GM12878 (cell line): ENCODE measurements at regions not wholly inside any gene's neighbourhood (a gene's known extent, or its start where the extent isn't known, plus 50 kb on each side); places are given as distances from the start of the nearest gene placed in this dataset.

ENCODE experiments used
- ATAC-seq: fragments of 200-7000 bp; cut with Tn5 transposase; 3 replicates; pipeline ENCODE4 v1.9.1; 2020; ENCODE audit warnings: mild to moderate bottlenecking, moderate library complexity
- BruUV-seq: library from RNA; stranded (reverse); fragments of 400-500 nt; replicated peaks from 2 replicates; lab custom pipeline; 2021; lab: Mats Ljungman, UMichigan
- CTCF ChIA-PET: fragments of 300-600 bp; sonication (Branson Sonifier 250); formaldehyde crosslinking; extraction: SDS; loops from one replicate; lab custom pipeline; 2021; ENCODE audit warnings: inconsistent platforms; lab: Yijun Ruan, JAX
- POLR2A ChIA-PET: fragments of 350-600 bp; formaldehyde crosslinking; extraction: SDS; loops from one replicate; lab custom pipeline; 2021; ENCODE audit warnings: inconsistent platforms; lab: Charles Lee
- RAD21 ChIA-PET: fragments of 300-600 bp; sonication (Branson Sonifier 250); formaldehyde crosslinking; loops from one replicate; lab custom pipeline; 2023; ENCODE audit warnings: antibody characterized with exemption; ENCODE audit not compliant: unreplicated experiment; lab: Charles Lee
- SMC1A ChIA-PET: fragments of 300-600 bp; sonication (Branson Sonifier 250); formaldehyde crosslinking; loops from one replicate; lab custom pipeline; 2023; ENCODE audit not compliant: unreplicated experiment, uncharacterized antibody; lab: Charles Lee
- DNase-seq: peaks from one replicate; pipeline ENCODE4 v3.0.0-alpha.2; 2011; ENCODE audit warnings: low read depth, low spot score
- FAIRE-seq: peaks from 3 replicates; lab custom pipeline; 2011; peaks lifted over from hg19 to GRCh38; lab: Jason Lieb, UNC
- H2AFZ ChIP-seq: 2 replicates; pipeline ENCODE4 v1.6.0; 2011; ENCODE audit warnings: low read depth, low read length, control low read depth; ENCODE audit not compliant: control insufficient read depth
- H3K27ac ChIP-seq: 2 replicates; pipeline ENCODE4 v1.5.1; 2011; ENCODE audit warnings: control low read depth; ENCODE audit not compliant: control insufficient read depth, insufficient read depth
- H3K27me3 ChIP-seq, 2 experiments: replicated peaks in 1 of 2; 2 replicates each; pipeline versions ENCODE4 v1.6.0 to v1.6.1; 2011; ENCODE audit warnings: low read length in 1 of 2; ENCODE audit not compliant: control insufficient read depth in 2 of 2, insufficient read depth in 2 of 2
- H3K36me3 ChIP-seq, 2 experiments: 2 replicates each; pipeline ENCODE4 v1.5.1; 2011; ENCODE audit warnings: low read length in 1 of 2; ENCODE audit not compliant: control insufficient read depth in 2 of 2, insufficient read depth in 2 of 2
- H3K4me1 ChIP-seq: 2 replicates; pipeline ENCODE4 v1.6.1; 2011; ENCODE audit warnings: mild to moderate bottlenecking, low read length, moderate library complexity, mixed read lengths; ENCODE audit not compliant: control insufficient read depth, insufficient read depth
- H3K4me2 ChIP-seq: 2 replicates; pipeline ENCODE4 v1.6.0; 2011; ENCODE audit warnings: control low read depth; ENCODE audit not compliant: control insufficient read depth, insufficient read depth
- H3K4me3 ChIP-seq: fragments of 200-600 bp; sonication (generic); 2 replicates; pipeline ENCODE4 v1.5.1; 2016
- H3K79me2 ChIP-seq: 2 replicates; pipeline ENCODE4 v1.6.0; 2011; ENCODE audit warnings: low read length; ENCODE audit not compliant: control insufficient read depth, insufficient read depth
- H3K9ac ChIP-seq: 2 replicates; pipeline ENCODE4 v1.8.0; 2011; ENCODE audit warnings: low read length, control low read depth, mixed read lengths; ENCODE audit not compliant: control insufficient read depth, insufficient read depth
- H3K9me3 ChIP-seq: replicated peaks from 3 replicates; pipeline ENCODE4 v1.5.1; 2011; ENCODE audit warnings: mild to moderate bottlenecking, low read length; ENCODE audit not compliant: control insufficient read depth, insufficient read depth
- H4K20me1 ChIP-seq: 2 replicates; pipeline ENCODE4 v1.6.0; 2011; ENCODE audit not compliant: control insufficient read depth, insufficient read depth
- CBX5 ChIP-seq: sonication (generic); IDR thresholded peaks from 2 replicates; pipeline ENCODE4 v1.6.1; 2016; ENCODE audit warnings: low read depth, moderate library complexity, mild to moderate bottlenecking, inconsistent platforms
- EP300 ChIP-seq, 2 experiments: fragments of 150-350 bp in 1 of 2; IDR thresholded peaks; 2 replicates each; pipeline ENCODE4 v1.6.1; 2011 to 2012; ENCODE audit warnings: low read depth in 2 of 2, low read length in 2 of 2, borderline replicate concordance in 1 of 2, improper control_type of control experiment in 1 of 2, inconsistent platforms in 1 of 2; ENCODE audit not compliant: control insufficient read depth in 1 of 2
- KDM1A ChIP-seq: fragments of 200-600 bp; sonication (generic); IDR thresholded peaks from 2 replicates; pipeline ENCODE4 v1.6.1; 2016; ENCODE audit warnings: borderline replicate concordance
- NFXL1 ChIP-seq: fragments of 450-650 bp; IDR thresholded peaks from 2 replicates; pipeline ENCODE4 v1.6.1; 2017; ENCODE audit warnings: antibody characterized with exemption, mild to moderate bottlenecking, borderline replicate concordance
- SP1 ChIP-seq: IDR thresholded peaks from one replicate; pipeline ENCODE4 v1.6.1; 2011; ENCODE audit warnings: low read depth, low read length
- ZBED1 ChIP-seq: IDR thresholded peaks from 2 replicates; pipeline ENCODE4 v1.6.1; 2016; ENCODE audit warnings: borderline replicate concordance
- WGBS: methylation state at CpG from one replicate; pipeline ENCODE4 v1.1.6; 2016; ENCODE audit warnings: low lambda C conversion rate; ENCODE audit not compliant: insufficient replicate concordance, insufficient coverage; ENCODE audit errors: missing lambda C conversion rate; 5-methylcytosine and 5-hydroxymethylcytosine counted together
- in situ Hi-C: fragments of 300-500 bp; cut with MboI; formaldehyde crosslinking; loops from 9 replicates; pipeline ENCODE4 v1.14.3; 2018; ENCODE audit warnings: mixed read lengths
- intact Hi-C: fragments of 100-400 bp; cut with micrococcal nuclease; formaldehyde crosslinking; loops from one replicate; pipeline ENCODE4 v1.14.2; 2022; ENCODE audit not compliant: unreplicated experiment
- TF ChIP-seq, protein P1 (sequence below): IDR thresholded peaks from 2 replicates; pipeline ENCODE4 v1.6.1; 2012; ENCODE audit warnings: low read length, inconsistent platforms
- TF ChIP-seq, protein P2 (sequence below): fragments of 450-650 bp; IDR thresholded peaks from 2 replicates; pipeline ENCODE4 v1.6.1; 2017; ENCODE audit warnings: low read depth, mild to moderate bottlenecking, moderate library complexity
- TF ChIP-seq, protein P3 (sequence below): IDR thresholded peaks from 2 replicates; pipeline ENCODE4 v1.6.1; 2012; ENCODE audit warnings: low read depth, low read length, improper control_type of control experiment

DNA sequence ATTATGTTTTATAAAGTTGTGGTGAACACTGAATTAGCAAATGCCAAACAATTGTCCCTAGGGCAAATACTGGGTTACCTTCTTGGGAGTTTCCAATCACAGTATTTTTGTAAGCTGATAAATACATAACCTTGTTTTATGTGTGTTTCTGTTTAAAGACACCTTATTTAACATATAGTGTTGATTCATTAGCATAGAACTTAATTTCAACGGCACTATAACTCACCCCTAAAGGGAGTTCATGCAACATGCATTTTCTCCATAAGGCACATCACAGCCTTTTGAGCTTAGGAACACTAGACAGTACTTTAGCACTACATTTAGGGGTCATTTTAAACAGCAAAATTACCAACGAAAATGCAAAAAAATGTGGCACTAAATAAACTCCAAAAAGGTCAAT, 74.2 kb upstream of the TYRP1 start:
- Histone ChIP-seq H3K79me2 (no peaks in the 10 kb centered on the region), H3K4me1 (no peaks in the 10 kb centered on the region), H3K27ac (no peak overlapping the region), H4K20me1 (no peaks in the 10 kb centered on the region), H3K9me3 (no peaks in the 10 kb centered on the region), H2AFZ (no peak overlapping the region), H3K27me3 (no peaks in the 10 kb centered on the region), H3K4me2 (no peak overlapping the region), H3K36me3 (no peaks in the 10 kb centered on the region), H3K4me3 (no peak overlapping the region), H3K9ac (no peak overlapping the region)
- intact Hi-C loops (no loop called here), in situ Hi-C loops (no loop called here)
- ATAC-seq (no peak), DNase-seq (no peak), FAIRE-seq (no peak)
- TF ChIP-seq ZBED1 (no peak), NFXL1 (no peak), SP1 (no peak), EP300 (IDR thresholded peaks at IDR 0.05; ENCODE audit: borderline replicate concordance in 1 of 2, control insufficient read depth in 1 of 2, low read depth in 2 of 2, low read length in 2 of 2) (no peak), CBX5 (no peak), KDM1A (no peak)
- TF ChIP-seq, protein P1, sequence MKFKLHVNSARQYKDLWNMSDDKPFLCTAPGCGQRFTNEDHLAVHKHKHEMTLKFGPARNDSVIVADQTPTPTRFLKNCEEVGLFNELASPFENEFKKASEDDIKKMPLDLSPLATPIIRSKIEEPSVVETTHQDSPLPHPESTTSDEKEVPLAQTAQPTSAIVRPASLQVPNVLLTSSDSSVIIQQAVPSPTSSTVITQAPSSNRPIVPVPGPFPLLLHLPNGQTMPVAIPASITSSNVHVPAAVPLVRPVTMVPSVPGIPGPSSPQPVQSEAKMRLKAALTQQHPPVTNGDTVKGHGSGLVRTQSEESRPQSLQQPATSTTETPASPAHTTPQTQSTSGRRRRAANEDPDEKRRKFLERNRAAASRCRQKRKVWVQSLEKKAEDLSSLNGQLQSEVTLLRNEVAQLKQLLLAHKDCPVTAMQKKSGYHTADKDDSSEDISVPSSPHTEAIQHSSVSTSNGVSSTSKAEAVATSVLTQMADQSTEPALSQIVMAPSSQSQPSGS = no peak
- TF ChIP-seq, protein P2, sequence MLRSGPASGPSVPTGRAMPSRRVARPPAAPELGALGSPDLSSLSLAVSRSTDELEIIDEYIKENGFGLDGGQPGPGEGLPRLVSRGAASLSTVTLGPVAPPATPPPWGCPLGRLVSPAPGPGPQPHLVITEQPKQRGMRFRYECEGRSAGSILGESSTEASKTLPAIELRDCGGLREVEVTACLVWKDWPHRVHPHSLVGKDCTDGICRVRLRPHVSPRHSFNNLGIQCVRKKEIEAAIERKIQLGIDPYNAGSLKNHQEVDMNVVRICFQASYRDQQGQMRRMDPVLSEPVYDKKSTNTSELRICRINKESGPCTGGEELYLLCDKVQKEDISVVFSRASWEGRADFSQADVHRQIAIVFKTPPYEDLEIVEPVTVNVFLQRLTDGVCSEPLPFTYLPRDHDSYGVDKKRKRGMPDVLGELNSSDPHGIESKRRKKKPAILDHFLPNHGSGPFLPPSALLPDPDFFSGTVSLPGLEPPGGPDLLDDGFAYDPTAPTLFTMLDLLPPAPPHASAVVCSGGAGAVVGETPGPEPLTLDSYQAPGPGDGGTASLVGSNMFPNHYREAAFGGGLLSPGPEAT = no peak
- TF ChIP-seq, protein P3, sequence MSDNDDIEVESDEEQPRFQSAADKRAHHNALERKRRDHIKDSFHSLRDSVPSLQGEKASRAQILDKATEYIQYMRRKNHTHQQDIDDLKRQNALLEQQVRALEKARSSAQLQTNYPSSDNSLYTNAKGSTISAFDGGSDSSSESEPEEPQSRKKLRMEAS = no peak
- ChIA-PET RAD21 (no interaction called here), SMC1A (no interaction called here), CTCF (interaction anchor here (1.2 kb wide), 1 partner anchor 21 kb away, joined by 3 read pairs; no protein-coding TSS in a partner anchor), POLR2A (no interaction called here)
- no TSS peak for BruUV-seq
- 18% methylated on average over 2 of the region's 2 CpGs for WGBS
